G401.6 (cell line): ENCODE measurements at regions not wholly inside any gene's neighbourhood (a gene's known extent, or its start where the extent isn't known, plus 50 kb on each side); places are given as distances from the start of the nearest gene placed in this dataset.
"Not testable (repeated sequence)": the region's sequence is repeated elsewhere in the genome, so short reads cannot be mapped to it uniquely, and the experiment has no call there.

Experiments
- FAIRE-seq: peaks from 2 replicates; lab custom pipeline; 2012; peaks lifted over from hg19 to GRCh38; lab: Jason Lieb, UNC

- not testable (repeated sequence) for FAIRE-seq
These were observed 127.0 kb downstream of the ART5 start for GRCh38 chr11:3514635-3515424.

GRCh38 chr11:3513311-3513710 lies 128.5 kb downstream of the ART5 start:
- FAIRE-seq = not testable (repeated sequence)

GRCh38 chr11:3512751-3513150 lies 129.0 kb downstream of the ART5 start:
- not testable (repeated sequence) for FAIRE-seq

- not testable (repeated sequence) for FAIRE-seq
These were observed 129.6 kb downstream of the ART5 start for GRCh38 chr11:3512133-3512703.

GRCh38 chr11:3511416-3512132 lies 130.2 kb downstream of the ART5 start:
- not testable (repeated sequence) for FAIRE-seq

- not testable (repeated sequence) for FAIRE-seq
These were observed 130.6 kb upstream of the ZNF195 start for GRCh38 chr11:3509563-3509962.

GRCh38 chr11:3499198-3499597 lies 120.3 kb upstream of the ZNF195 start:
- FAIRE-seq = not testable (repeated sequence)

GRCh38 chr11:3498356-3498755 lies 119.4 kb upstream of the ZNF195 start:
- not testable (repeated sequence) for FAIRE-seq

- FAIRE-seq = not testable (repeated sequence)
These were observed 114.2 kb upstream of the ZNF195 start for GRCh38 chr11:3493152-3493551.

GRCh38 chr11:3488003-3488402 lies 109.1 kb upstream of the ZNF195 start:
- FAIRE-seq = not testable (repeated sequence)

GRCh38 chr11:3485737-3486136 lies 106.8 kb upstream of the ZNF195 start:
- not testable (repeated sequence) for FAIRE-seq

GRCh38 chr11:3476937-3477885 lies 98.3 kb upstream of the ZNF195 start:
- not testable (repeated sequence) for FAIRE-seq

- not testable (repeated sequence) for FAIRE-seq
These were observed 97.4 kb upstream of the ZNF195 start for GRCh38 chr11:3476084-3476936.

GRCh38 chr11:3468963-3469362 lies 90.0 kb upstream of the ZNF195 start:
- FAIRE-seq = not testable (repeated sequence)

GRCh38 chr11:3467599-3467998 lies 88.7 kb upstream of the ZNF195 start:
- FAIRE-seq = not testable (repeated sequence)

- not testable (repeated sequence) for FAIRE-seq
These were observed 76.7 kb upstream of the ZNF195 start for GRCh38 chr11:3455666-3456065.

- peak; percentile 11 for FAIRE-seq
These were observed 75.9 kb upstream of the ZNF195 start for GRCh38 chr11:3454844-3455243.

- FAIRE-seq = not testable (repeated sequence)
These were observed 74.8 kb upstream of the ZNF195 start for GRCh38 chr11:3453596-3454256.

- FAIRE-seq = not testable (repeated sequence)
These were observed 71.9 kb upstream of the ZNF195 start for GRCh38 chr11:3450822-3451221.

GRCh38 chr11:3445535-3445934 lies 66.6 kb upstream of the ZNF195 start:
- not testable (repeated sequence) for FAIRE-seq
